Testis (tissue), 2 donors: ENCODE measurements at regions not wholly inside any gene's neighbourhood (a gene's known extent, or its start where the extent isn't known, plus 50 kb on each side); places are given as distances from the start of the nearest gene placed in this dataset.
"Not testable (repeated sequence)": the region's sequence is repeated elsewhere in the genome, so short reads cannot be mapped to it uniquely, and the experiment has no call there.

Experiments
- POLR2A ChIP-seq: fragments of 450-650 bp; IDR thresholded peaks from one replicate; pipeline ENCODE4 v1.6.1; 2017; ENCODE audit warnings: antibody characterized with exemption, mild to moderate bottlenecking, moderate library complexity
- TF ChIP-seq, protein P1 (sequence below), 3 experiments: fragments of 450-650 bp in 2 of 3; fragments of 200-600 bp in 1 of 3; sonication (generic) in 1 of 3; IDR thresholded peaks; one replicate each; pipeline ENCODE4 v1.5.1; 2016 to 2019; ENCODE audit warnings: antibody characterized with exemption in 3 of 3, mild to moderate bottlenecking in 2 of 3, moderate library complexity in 1 of 3

- not testable (repeated sequence) for TF ChIP-seq POLR2A
- TF ChIP-seq, protein P1, sequence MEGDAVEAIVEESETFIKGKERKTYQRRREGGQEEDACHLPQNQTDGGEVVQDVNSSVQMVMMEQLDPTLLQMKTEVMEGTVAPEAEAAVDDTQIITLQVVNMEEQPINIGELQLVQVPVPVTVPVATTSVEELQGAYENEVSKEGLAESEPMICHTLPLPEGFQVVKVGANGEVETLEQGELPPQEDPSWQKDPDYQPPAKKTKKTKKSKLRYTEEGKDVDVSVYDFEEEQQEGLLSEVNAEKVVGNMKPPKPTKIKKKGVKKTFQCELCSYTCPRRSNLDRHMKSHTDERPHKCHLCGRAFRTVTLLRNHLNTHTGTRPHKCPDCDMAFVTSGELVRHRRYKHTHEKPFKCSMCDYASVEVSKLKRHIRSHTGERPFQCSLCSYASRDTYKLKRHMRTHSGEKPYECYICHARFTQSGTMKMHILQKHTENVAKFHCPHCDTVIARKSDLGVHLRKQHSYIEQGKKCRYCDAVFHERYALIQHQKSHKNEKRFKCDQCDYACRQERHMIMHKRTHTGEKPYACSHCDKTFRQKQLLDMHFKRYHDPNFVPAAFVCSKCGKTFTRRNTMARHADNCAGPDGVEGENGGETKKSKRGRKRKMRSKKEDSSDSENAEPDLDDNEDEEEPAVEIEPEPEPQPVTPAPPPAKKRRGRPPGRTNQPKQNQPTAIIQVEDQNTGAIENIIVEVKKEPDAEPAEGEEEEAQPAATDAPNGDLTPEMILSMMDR (IDR thresholded peaks at IDR 0.05): not testable (repeated sequence)
Observed at GRCh38 chr14:19132013-19132835, 165.0 kb downstream of the POTEM start.
